Small intestine (tissue), 7 donors: ENCODE measurements at regions not wholly inside any gene's neighbourhood (a gene's known extent, or its start where the extent isn't known, plus 50 kb on each side); places are given as distances from the start of the nearest gene placed in this dataset.

ENCODE experiments used
- DNase-seq, 2 donors: peaks; one replicate each; pipeline versions ENCODE4 v3.0.0 to v3.0.0-alpha.2; 2013
- FAIRE-seq: peaks from 2 replicates; lab custom pipeline; 2012; peaks lifted over from hg19 to GRCh38; lab: Jason Lieb, UNC
- H3K27ac ChIP-seq, 3 donors: one replicate each; pipeline ENCODE4 v1.5.1; 2013; ENCODE audit warnings: low read length in 2 of 3, mild to moderate bottlenecking in 2 of 3, control low read depth in 1 of 3, inconsistent platforms in 1 of 3, low read depth in 1 of 3, moderate library complexity in 1 of 3
- H3K27me3 ChIP-seq, 3 donors: one replicate each; pipeline ENCODE4 v1.6.1; 2013; ENCODE audit warnings: low read length in 3 of 3, inconsistent platforms in 1 of 3; ENCODE audit not compliant: control insufficient read depth in 3 of 3, insufficient read depth in 3 of 3
- H3K36me3 ChIP-seq, 3 donors: one replicate each; pipeline ENCODE4 v1.6.1; 2013; ENCODE audit warnings: low read length in 3 of 3, inconsistent platforms in 1 of 3, low read depth in 1 of 3, mild to moderate bottlenecking in 1 of 3, moderate library complexity in 1 of 3; ENCODE audit not compliant: control insufficient read depth in 3 of 3, insufficient read depth in 2 of 3
- H3K4me1 ChIP-seq, 3 donors: one replicate each; pipeline ENCODE4 v1.6.1; 2013; ENCODE audit warnings: low read length in 2 of 3, inconsistent platforms in 1 of 3, low read depth in 1 of 3, mild to moderate bottlenecking in 1 of 3, moderate library complexity in 1 of 3; ENCODE audit not compliant: control insufficient read depth in 3 of 3, insufficient read depth in 2 of 3
- H3K4me3 ChIP-seq, 3 donors: one replicate each; pipeline ENCODE4 v1.5.1; 2013; ENCODE audit warnings: low read length in 3 of 3, control low read depth in 1 of 3, inconsistent platforms in 1 of 3, low read depth in 1 of 3, mild to moderate bottlenecking in 1 of 3, moderate library complexity in 1 of 3
- H3K9me3 ChIP-seq, 2 donors: one replicate each; pipeline ENCODE4 v1.6.1; 2013; ENCODE audit warnings: low read depth in 1 of 2, low read length in 1 of 2; ENCODE audit not compliant: control insufficient read depth in 2 of 2, insufficient read depth in 1 of 2
- WGBS, 3 donors: extraction: QIAGEN DNeasy Blood & Tissue Kit; methylation state at CpG; one replicate each; pipeline ENCODE4 v1.1.7; 2013; 5-methylcytosine and 5-hydroxymethylcytosine counted together
- donor health status: healthy with polysubstance abuse.
- donor health status: control.
- donor health status: control.
- donor health status: Bipolar disorder and iron deficiency.
- donor health status: healthy.

DNA sequence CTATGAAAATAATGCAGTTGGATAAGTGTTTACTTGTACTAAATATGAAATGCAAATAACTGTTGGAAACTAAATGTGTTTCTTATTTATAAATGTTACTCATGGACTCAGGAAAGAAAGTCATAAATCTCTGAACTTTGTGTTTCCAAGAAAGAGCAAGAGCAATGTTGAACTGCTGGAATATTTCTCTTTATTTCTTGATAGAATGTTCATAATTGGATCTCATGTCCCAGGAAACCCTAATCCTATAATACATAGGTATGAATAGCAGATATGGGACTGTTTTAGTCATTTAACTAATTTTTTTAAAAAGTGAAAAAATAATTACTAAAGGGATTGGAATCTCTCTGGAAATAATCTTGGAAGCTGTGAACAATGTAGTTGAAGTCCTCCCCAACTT lies 245.0 kb upstream of the ACTBL2 start:
- Histone ChIP-seq H3K4me3 (no peak overlapping the region), H3K36me3 (no peaks in the 10 kb centered on the region), H3K4me1 (no peaks in the 10 kb centered on the region), H3K27ac (no peak overlapping the region), H3K9me3 (no peaks in the 10 kb centered on the region), H3K27me3 (no peaks in the 10 kb centered on the region)
- DNase-seq (no peak), FAIRE-seq (no peak)

DNA sequence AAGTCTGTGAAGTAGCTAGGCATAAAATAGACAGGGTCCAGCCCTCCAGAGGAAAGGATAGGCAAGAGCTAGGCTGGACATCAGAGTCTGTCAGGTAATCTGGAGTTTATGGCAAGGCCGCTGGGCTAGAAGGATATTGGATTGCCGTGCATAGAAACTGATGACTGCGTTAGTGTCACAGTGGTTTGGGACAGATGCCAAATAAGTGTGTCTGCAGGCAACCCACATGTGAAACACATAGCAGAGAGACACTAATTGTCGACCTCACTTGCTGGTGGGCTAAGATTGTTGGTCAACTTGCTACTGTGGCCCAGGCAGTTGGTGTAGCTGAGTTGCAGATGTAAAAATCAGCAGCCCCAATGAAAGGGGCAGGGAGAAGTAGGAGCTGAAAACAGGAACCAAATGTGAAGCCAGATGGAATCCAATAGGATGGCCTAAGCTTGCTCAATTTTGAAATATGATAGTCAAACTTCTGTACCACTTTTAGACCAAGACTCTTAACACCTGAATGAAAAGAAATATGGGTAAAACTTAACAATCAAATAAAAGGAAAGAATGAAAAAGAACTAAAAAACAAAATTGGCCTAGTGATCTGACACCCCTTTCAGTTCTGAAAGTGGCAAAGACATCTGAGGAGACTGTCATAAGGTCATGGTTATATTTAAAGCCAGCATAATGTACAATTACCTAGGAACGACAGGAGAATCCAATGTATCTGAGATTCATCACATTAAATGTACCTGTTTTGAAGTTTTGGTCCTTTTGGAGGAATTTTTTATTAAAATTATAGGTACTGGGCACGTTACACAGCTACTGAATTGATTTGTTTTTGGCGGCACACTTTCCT lies 243.3 kb upstream of the ACTBL2 start:
- H3K27me3 ChIP-seq: no peaks in the 10 kb centered on the region
- DNase-seq (no peak), FAIRE-seq (no peak)
- 79 to 84% (median 79%) methylated on average over 7 of the region's 7 CpGs for WGBS, 3 donors
- no peaks in the 10 kb centered on the region for H3K4me1 ChIP-seq
- no peak overlapping the region for H3K4me3 ChIP-seq
- no peak overlapping the region for H3K27ac ChIP-seq
- no peaks in the 10 kb centered on the region for H3K9me3 ChIP-seq
- no peaks in the 10 kb centered on the region for H3K36me3 ChIP-seq

DNA sequence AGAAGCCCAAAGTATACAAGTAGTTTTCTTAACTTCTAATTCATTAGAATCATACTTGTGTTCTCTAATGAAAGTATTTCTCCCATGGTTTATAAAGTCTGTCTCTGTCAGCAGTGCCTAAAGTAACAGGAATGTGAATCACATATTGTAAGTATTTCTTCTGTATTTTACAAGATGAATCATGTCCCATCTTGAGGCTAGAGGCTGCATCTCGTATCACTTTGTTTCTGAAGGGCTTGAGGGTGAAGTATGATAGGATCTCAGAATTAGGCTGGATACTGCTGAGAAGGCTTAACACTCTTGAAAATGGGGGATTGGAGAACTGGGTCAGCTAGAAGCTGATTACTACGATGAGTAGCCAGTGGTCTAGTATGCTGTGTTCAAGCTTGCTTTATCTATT lies 242.2 kb upstream of the ACTBL2 start:
- no peaks in the 10 kb centered on the region for H3K27me3 ChIP-seq
- no peaks in the 10 kb centered on the region for H3K36me3 ChIP-seq
- H3K4me1 ChIP-seq: no peaks in the 10 kb centered on the region
- FAIRE-seq: no peak
- 75 to 81% (median 80%) methylated on average over 2 of the region's 2 CpGs for WGBS, 3 donors
- H3K9me3 ChIP-seq: no peaks in the 10 kb centered on the region
- H3K27ac ChIP-seq: no peak overlapping the region
- no peak for DNase-seq
- no peak overlapping the region for H3K4me3 ChIP-seq

DNA sequence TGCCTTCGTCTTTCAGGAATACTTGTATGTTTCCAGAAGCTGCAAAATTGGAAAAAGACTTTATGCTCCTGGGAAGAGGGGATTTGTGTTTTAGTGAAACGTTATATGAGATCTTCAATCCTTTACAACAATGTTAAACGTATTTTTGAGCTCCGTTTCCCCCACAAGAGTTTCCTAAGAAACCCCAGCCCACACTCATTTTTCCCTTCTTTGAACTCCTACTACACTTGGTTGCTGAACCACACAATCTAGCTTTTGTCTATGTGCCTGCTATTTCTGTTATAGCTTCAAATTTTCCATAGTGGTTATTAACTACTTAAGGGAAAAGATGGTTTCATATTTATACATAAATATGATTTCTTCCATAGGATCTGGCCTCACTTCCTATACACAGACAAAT lies 238.6 kb upstream of the ACTBL2 start:
- Histone ChIP-seq H3K4me3 (no peak overlapping the region), H3K4me1 (no peaks in the 10 kb centered on the region), H3K27ac (no peak overlapping the region), H3K9me3 (no peaks in the 10 kb centered on the region), H3K27me3 (no peaks in the 10 kb centered on the region), H3K36me3 (no peaks in the 10 kb centered on the region)
- no peak for DNase-seq
- FAIRE-seq: no peak
- WGBS, 3 donors: 72 to 76% (median 72%) methylated on average over 4 of the region's 4 CpGs

DNA sequence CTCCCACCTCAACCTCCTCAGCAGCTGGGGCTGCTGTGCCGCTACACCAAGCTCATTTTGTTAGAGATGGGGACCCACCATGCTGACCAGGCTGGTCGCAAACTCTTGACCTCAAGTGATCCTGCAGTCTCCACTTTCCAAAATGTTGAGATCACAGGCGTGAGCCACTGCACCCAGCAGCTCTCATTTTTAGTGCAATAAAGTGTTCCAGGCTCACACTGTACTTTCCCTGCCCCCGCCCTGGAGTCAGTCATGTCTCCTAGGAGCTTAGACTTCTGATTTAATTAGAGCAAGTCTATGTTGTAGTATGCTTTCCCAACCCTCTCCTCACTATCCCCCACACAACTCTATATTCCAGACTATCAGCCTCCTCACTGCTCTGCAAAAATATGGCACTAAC lies 238.0 kb upstream of the ACTBL2 start:
- H3K4me1 ChIP-seq: no peaks in the 10 kb centered on the region
- H3K4me3 ChIP-seq: no peak overlapping the region
- FAIRE-seq: no peak
- H3K27me3 ChIP-seq: no peaks in the 10 kb centered on the region
- no peaks in the 10 kb centered on the region for H3K36me3 ChIP-seq
- no peak overlapping the region for H3K27ac ChIP-seq
- DNase-seq: no peak
- 80 to 88% (median 82%) methylated on average over 4 of the region's 4 CpGs for WGBS, 3 donors
- no peaks in the 10 kb centered on the region for H3K9me3 ChIP-seq

DNA sequence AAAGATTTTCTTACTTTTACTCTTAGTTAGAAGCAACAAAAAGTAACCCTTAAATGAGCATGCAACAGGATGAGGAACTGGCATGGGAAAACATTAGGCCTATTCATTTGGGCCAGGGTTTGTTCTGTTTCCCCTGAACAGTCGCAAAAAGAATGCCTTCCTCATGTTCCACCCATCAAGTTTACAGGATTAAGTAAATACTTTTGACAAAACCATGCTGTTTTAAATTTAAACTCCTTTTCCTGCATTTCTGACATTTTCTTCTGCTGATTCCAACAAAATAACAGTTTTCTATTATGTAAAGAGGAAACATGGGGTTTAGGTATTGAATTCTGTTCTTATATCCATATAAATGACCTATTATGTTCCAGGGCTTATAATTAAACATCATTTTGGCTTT lies 236.6 kb upstream of the ACTBL2 start:
- Histone ChIP-seq H3K27me3 (no peaks in the 10 kb centered on the region), H3K36me3 (no peaks in the 10 kb centered on the region), H3K4me1 (no peaks in the 10 kb centered on the region), H3K9me3 (no peaks in the 10 kb centered on the region), H3K27ac (no peak overlapping the region), H3K4me3 (no peak overlapping the region)
- 61 to 74% (median 71%) methylated on average over 1 of the region's 1 CpG for WGBS, 3 donors
- DNase-seq (no peak), FAIRE-seq (no peak)

DNA sequence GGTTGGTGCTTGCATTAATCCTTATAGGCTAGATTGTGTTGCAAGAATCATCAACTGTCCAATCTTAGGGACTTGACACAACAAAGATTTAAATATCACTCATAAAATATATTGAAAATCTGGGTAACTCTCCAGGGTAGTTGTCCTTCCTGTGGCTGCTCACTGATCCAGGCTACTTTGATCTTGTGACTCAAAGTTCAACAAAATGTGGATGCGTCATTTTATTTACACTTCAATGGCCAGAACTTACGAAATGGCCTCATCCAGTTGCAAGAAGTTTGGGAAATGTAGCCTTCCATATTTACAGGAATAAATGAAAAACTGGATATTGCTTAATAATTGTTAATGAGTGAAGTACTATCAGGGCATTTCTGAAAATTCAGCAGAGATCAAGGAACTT lies 235.5 kb upstream of the ACTBL2 start:
- Histone ChIP-seq H3K27me3 (no peaks in the 10 kb centered on the region), H3K4me3 (no peak overlapping the region), H3K27ac (no peak overlapping the region), H3K36me3 (no peaks in the 10 kb centered on the region), H3K4me1 (no peaks in the 10 kb centered on the region), H3K9me3 (peaks cover 0 to 7% of the 10 kb centered on the region in 2 donors)
- no peak for DNase-seq
- WGBS, 3 donors: 15 to 25% (median 20%) methylated on average over 2 of the region's 2 CpGs
- no peak for FAIRE-seq

DNA sequence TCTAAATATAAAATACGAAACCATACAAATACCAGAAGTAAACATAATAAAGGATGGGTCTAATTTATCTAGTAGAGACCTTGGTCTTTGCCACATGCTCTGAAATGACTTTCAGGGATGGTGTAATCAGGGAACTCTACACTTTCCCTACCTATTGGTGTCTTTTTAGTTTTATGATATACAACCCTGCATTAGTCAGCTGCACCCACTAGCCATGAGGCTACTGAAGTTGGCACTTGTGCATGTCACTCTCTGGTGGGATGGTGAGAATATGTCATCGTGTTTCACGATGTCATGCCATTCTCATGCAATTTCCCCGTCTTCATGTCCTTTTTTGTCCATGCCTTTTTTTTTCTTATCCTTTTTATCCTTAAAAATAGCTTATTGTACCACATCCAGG lies 234.9 kb upstream of the ACTBL2 start:
- Histone ChIP-seq H3K4me3 (no peak overlapping the region), H3K27me3 (no peaks in the 10 kb centered on the region), H3K36me3 (no peaks in the 10 kb centered on the region), H3K9me3 (peaks cover 0 to 7% of the 10 kb centered on the region in 2 donors), H3K27ac (no peak overlapping the region), H3K4me1 (no peaks in the 10 kb centered on the region)
- whole genome bisulfite sequencing, 3 donors: 69 to 91% (median 73%) methylated on average over 4 of the region's 4 CpGs
- DNase-seq: no peak
- FAIRE-seq: no peak

DNA sequence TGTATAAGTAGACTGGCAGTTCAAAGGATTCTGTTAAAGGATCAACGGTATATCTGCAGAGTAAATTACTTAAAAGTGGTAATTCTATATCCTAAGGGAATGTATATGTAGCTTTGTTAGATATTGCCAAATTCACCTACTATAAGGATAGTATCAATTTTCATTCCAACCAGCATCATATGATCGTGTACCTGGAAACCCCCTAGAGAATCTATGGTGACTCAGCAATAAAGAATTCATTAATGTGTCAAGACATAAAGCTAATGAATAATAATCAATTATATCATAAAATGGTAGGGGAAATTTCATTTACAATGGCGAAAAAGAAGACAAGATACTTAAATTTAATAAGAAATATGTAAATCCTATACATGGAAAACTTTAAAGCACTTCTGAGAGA lies 234.1 kb upstream of the ACTBL2 start:
- no peak for FAIRE-seq
- WGBS, 3 donors: 53 to 72% (median 60%) methylated on average over 3 of the region's 3 CpGs
- no peak for DNase-seq

More for the DNA sequence above, 234.1 kb upstream of the ACTBL2 start:
- H3K4me3 ChIP-seq: no peak overlapping the region
- peaks cover 0 to 7% of the 10 kb centered on the region in 2 donors for H3K9me3 ChIP-seq
- no peaks in the 10 kb centered on the region for H3K4me1 ChIP-seq
- H3K36me3 ChIP-seq: no peaks in the 10 kb centered on the region
- H3K27ac ChIP-seq: no peak overlapping the region
- H3K27me3 ChIP-seq: no peaks in the 10 kb centered on the region
